ENCODE measurements at regions not wholly inside any gene's neighbourhood (a gene's known extent, or its start where the extent isn't known, plus 50 kb on each side); places are given as distances from the start of the nearest gene placed in this dataset.

- CTCF ChIA-PET = no interaction called here
- intact Hi-C loops (cut with micrococcal nuclease; ENCODE audit: unreplicated experiment) (no loop called here), in situ Hi-C loops (cut with MboI) (no loop called here)
- Histone ChIP-seq H3K27ac (ENCODE audit: control insufficient read depth, insufficient read depth) (no peak overlapping the region), H3K9ac (ENCODE audit: control insufficient read depth, insufficient read depth, low read length) (no peak overlapping the region), H3K4me3 (no peak overlapping the region), H4K20me1 (ENCODE audit: control insufficient read depth, insufficient read depth) (no peaks in the 10 kb centered on the region), H3K36me3 (ENCODE audit: control insufficient read depth in 2 of 2, insufficient read depth in 2 of 2, low read length in 1 of 2) (no peaks in the 10 kb centered on the region), H3K9me3 (replicated peaks; ENCODE audit: control insufficient read depth, insufficient read depth, low read length) (no peaks in the 10 kb centered on the region), H2AFZ (ENCODE audit: control insufficient read depth, low read depth, low read length) (no peak overlapping the region), H3K4me1 (ENCODE audit: control insufficient read depth, insufficient read depth, low read length) (no peaks in the 10 kb centered on the region), H3K79me2 (ENCODE audit: control insufficient read depth, insufficient read depth, low read length) (no peaks in the 10 kb centered on the region), H3K27me3 (replicated peaks in 1 of 2; ENCODE audit: control insufficient read depth in 2 of 2, insufficient read depth in 2 of 2, low read length in 1 of 2) (no peaks in the 10 kb centered on the region), H3K4me2 (ENCODE audit: control insufficient read depth, insufficient read depth) (no peak overlapping the region)
- WGBS (ENCODE audit: insufficient coverage, insufficient replicate concordance, low lambda C conversion rate, missing lambda C conversion rate) = 0% methylated on average over 3 of the region's 3 CpGs
- SMC1A ChIA-PET (ENCODE audit: uncharacterized antibody, unreplicated experiment) = interaction anchor here (0.7 kb wide), 1 partner anchor 631 kb away, joined by 3 read pairs; no protein-coding TSS in a partner anchor
- RAD21 ChIA-PET (ENCODE audit: unreplicated experiment) = no interaction called here
- BruUV-seq (replicated peaks) = no TSS peak
- POLR2A ChIA-PET = no interaction called here
- FAIRE-seq = no peak
- ATAC-seq = no peak
- no peak for TF ChIP-seq BACH1 (IDR thresholded peaks at IDR 0.05; ENCODE audit: borderline replicate concordance)
- TF ChIP-seq ATF7 (IDR thresholded peaks at IDR 0.05; ENCODE audit: low read depth) = no peak
- no peak for DNase-seq (ENCODE audit: low read depth, low spot score)
Measured at GRCh38 chr4:160928482-160928881, 1235.3 kb downstream of the FSTL5 start.

- no peaks in the 10 kb centered on the region for H4K20me1 ChIP-seq (ENCODE audit: control insufficient read depth, insufficient read depth)
- H3K36me3 ChIP-seq (ENCODE audit: control insufficient read depth in 2 of 2, insufficient read depth in 2 of 2, low read length in 1 of 2) = no peaks in the 10 kb centered on the region
- H3K4me2 ChIP-seq (ENCODE audit: control insufficient read depth, insufficient read depth) = no peak overlapping the region
- SMC1A ChIA-PET (ENCODE audit: uncharacterized antibody, unreplicated experiment) = no interaction called here
- intact Hi-C loops (cut with micrococcal nuclease; ENCODE audit: unreplicated experiment) = no loop called here
- FAIRE-seq (no peak), ATAC-seq (no peak), DNase-seq (ENCODE audit: low read depth, low spot score) (no peak)
- no peak overlapping the region for H2AFZ ChIP-seq (ENCODE audit: control insufficient read depth, low read depth, low read length)
- CTCF ChIA-PET = no interaction called here
- H3K27ac ChIP-seq (ENCODE audit: control insufficient read depth, insufficient read depth) = no peak overlapping the region
- no peak overlapping the region for H3K4me3 ChIP-seq
- 2% methylated on average over 3 of the region's 3 CpGs for WGBS (ENCODE audit: insufficient coverage, insufficient replicate concordance, low lambda C conversion rate, missing lambda C conversion rate)
- no peaks in the 10 kb centered on the region for H3K4me1 ChIP-seq (ENCODE audit: control insufficient read depth, insufficient read depth, low read length)
- no peaks in the 10 kb centered on the region for H3K79me2 ChIP-seq (ENCODE audit: control insufficient read depth, insufficient read depth, low read length)
- H3K27me3 ChIP-seq (replicated peaks in 1 of 2; ENCODE audit: control insufficient read depth in 2 of 2, insufficient read depth in 2 of 2, low read length in 1 of 2) = no peaks in the 10 kb centered on the region
- in situ Hi-C loops (cut with MboI) = no loop called here
- POLR2A ChIA-PET = no interaction called here
- no peak for TF ChIP-seq ETV6 (conservative IDR thresholded peaks at IDR 0.05 in 1 of 2, IDR thresholded peaks at IDR 0.05 in 1 of 2; ENCODE audit: borderline replicate concordance in 1 of 2, low read depth in 1 of 2)
- RAD21 ChIA-PET (ENCODE audit: unreplicated experiment) = no interaction called here
- no peaks in the 10 kb centered on the region for H3K9me3 ChIP-seq (replicated peaks; ENCODE audit: control insufficient read depth, insufficient read depth, low read length)
- BruUV-seq (replicated peaks) = no TSS peak
- no peak overlapping the region for H3K9ac ChIP-seq (ENCODE audit: control insufficient read depth, insufficient read depth, low read length)
Measured at GRCh38 chr4:160947653-160948052, 1216.1 kb downstream of the FSTL5 start.
